GM12873 (cell line): ENCODE measurements at regions not wholly inside any gene's neighbourhood (a gene's known extent, or its start where the extent isn't known, plus 50 kb on each side); places are given as distances from the start of the nearest gene placed in this dataset.

Experiments used
- TF ChIP-seq, protein P1 (sequence below): IDR thresholded peaks from 2 replicates; pipeline ENCODE4 v1.5.1; 2012; ENCODE audit warnings: low read depth, mild to moderate bottlenecking, moderate library complexity, low read length, control low read depth; ENCODE audit not compliant: insufficient read depth; ENCODE audit errors: missing control alignments

DNA sequence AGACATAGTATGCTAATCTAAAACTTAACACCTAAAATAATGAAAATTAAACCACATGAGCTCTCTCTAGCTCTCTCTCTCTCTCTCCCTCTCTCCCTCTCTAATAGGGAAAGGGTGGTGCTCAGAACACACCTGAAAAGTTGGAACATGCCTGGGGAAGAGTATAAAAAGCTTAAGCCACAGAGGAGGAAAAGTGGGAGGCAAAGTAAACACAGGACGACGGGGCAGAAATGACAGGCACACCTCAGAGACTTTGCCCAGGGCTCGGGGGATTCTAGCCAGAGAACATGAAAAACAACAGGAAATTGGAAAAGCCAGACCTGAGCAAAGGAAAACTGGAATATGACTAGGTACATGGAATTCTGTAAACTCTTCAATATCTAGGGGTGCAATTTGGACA lies 666.1 kb downstream of the BCL11A start:
- TF ChIP-seq, protein P1, sequence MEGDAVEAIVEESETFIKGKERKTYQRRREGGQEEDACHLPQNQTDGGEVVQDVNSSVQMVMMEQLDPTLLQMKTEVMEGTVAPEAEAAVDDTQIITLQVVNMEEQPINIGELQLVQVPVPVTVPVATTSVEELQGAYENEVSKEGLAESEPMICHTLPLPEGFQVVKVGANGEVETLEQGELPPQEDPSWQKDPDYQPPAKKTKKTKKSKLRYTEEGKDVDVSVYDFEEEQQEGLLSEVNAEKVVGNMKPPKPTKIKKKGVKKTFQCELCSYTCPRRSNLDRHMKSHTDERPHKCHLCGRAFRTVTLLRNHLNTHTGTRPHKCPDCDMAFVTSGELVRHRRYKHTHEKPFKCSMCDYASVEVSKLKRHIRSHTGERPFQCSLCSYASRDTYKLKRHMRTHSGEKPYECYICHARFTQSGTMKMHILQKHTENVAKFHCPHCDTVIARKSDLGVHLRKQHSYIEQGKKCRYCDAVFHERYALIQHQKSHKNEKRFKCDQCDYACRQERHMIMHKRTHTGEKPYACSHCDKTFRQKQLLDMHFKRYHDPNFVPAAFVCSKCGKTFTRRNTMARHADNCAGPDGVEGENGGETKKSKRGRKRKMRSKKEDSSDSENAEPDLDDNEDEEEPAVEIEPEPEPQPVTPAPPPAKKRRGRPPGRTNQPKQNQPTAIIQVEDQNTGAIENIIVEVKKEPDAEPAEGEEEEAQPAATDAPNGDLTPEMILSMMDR: no peak

DNA sequence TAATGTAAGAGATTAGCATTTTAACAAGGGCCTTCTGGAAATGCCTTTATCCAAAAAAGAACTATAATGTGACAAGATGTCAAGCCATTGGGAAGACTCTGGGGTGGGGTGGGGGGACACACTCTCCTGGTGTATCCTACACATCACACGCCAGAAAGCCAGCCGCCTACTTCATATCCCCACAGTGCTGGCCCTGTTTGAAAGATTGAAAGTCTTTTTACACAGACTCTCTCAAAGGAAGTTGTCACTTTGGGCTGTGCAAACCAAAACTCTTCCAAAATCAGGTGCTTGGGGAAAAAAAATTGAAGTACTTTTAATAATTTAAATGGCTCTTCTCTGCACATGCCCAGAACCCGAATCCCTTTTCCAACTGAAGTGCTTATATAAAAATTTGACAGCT lies 666.7 kb downstream of the BCL11A start:
- TF ChIP-seq, protein P1: no peak

DNA sequence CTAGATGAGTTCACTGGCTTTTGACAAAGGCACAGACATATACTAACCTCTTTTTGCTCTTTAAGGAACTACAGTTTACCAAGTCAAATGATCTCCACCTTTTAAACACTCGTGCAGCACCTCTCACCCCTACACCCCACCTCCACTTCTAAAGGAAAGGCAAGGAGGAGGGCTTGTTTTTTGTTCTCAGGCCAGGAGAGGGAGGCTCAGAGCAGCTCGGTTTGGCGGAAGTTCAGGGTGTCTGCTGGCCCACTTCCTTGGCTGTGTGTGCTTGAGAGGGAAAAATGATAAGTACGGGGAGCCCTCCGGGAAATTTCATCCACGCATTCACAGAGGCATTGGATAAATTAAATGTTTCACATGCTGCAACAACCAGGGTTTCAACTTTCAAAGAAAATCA lies 667.9 kb downstream of the BCL11A start:
- TF ChIP-seq, protein P1: no peak

DNA sequence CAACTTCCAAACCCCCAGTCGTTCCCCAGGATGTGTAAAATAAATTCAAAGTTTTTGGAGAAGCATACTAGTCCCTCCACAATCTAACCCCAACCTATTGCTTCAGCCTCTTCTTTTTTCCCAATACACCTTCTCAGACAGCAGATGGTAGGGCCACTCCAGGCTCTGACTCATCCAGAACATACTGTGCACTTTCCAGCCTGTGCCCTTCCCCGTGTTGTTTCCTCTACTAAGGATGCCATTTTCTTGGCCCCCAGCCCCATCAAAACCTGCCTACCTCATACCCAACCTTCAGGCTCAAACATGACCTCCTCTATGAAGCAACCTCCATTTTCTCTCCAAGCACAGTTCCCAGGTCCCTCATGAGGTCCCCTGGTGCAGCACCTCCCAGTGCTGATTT lies 669.3 kb downstream of the BCL11A start:
- TF ChIP-seq, protein P1: no peak

DNA sequence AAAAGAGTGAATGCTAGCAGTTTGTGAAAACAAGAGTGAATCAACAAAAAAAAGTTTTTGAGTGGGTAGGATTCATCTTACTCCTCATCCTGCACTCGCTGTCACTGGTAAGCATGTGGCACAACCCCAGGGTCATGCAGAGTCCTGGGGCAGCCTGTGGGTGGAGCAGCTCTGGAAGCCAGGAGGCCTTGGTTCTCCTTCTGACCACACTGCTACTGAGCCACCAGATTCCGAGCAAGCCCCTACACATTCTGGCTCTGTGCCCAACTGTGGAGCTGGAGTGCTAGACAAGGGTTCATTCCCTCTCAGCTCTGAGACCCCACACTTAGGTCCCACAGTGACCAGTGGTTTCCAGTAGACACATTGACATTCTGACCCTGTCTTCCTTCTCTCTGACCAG lies 670.6 kb downstream of the BCL11A start:
- TF ChIP-seq, protein P1: no peak

DNA sequence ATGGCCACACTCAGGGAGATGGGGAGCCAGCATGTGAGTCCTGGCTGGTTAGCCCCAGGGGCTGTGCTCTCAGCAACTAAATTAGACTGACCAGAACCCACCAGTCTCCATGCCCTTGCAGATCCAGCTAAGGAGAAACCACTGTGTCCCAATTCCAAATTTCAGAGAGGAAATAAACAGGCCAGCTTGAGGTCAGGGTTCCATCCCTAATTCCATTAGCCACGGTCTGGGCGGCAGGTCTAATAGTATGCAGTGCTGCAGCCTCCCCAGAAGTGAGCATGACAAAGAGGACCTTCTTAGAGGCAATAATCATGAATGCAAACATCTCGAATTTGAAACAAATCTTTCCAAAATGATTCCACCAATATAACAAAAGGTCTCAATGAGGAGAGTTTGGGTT lies 671.2 kb downstream of the BCL11A start:
- TF ChIP-seq, protein P1: no peak

DNA sequence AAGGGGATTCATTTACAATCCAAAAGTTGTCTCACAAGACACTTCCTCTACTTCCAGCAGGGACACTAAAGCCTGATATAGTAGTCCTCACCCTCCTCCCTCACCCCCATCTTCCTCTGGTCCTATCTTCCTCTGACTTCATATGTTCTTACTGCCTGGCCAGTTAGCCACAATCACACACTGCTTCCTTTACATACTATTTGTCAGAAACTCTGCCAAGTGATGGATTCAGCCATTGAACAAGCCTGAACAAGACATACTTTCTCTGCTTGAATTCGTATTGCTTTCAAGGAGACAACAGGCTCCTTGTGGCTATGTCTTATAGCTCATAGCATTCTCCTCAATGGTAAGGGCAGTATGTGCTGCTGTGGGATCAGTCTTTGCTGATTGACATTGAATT lies 672.2 kb downstream of the BCL11A start:
- TF ChIP-seq, protein P1: no peak
